Naive B cell (primary cell): ENCODE measurements at regions not wholly inside any gene's neighbourhood (a gene's known extent, or its start where the extent isn't known, plus 50 kb on each side); places are given as distances from the start of the nearest gene placed in this dataset.

Experiments
- ATAC-seq, 2 donors: fragments of 150-1000 bp; cut with Tn5 transposase; 2 replicates each; pipeline ENCODE4 v1.10.0; 2021; ENCODE audit warnings: low read depth in 2 of 2, mild to moderate bottlenecking in 2 of 2, moderate library complexity in 2 of 2
- DNase-seq: peaks from one replicate; pipeline ENCODE4 v3.0.0; 2022
- H3K27ac Mint-ChIP-seq, 6 donors: one replicate each; pipeline ENCODE4 v1.8.0; 2020 to 2022; ENCODE audit warnings: mild to moderate bottlenecking in 6 of 6, mixed read lengths in 6 of 6, moderate library complexity in 5 of 6, inconsistent platforms in 2 of 6
- H3K27me3 Mint-ChIP-seq, 3 donors: one replicate each; pipeline ENCODE4 v1.8.0; 2021 to 2022; ENCODE audit warnings: mixed read lengths in 3 of 3, mild to moderate bottlenecking in 1 of 3
- H3K36me3 Mint-ChIP-seq, 2 donors: one replicate each; pipeline ENCODE4 v1.8.0; 2020 to 2022; ENCODE audit warnings: mixed read lengths in 2 of 2, inconsistent platforms in 1 of 2, mild to moderate bottlenecking in 1 of 2
- H3K4me1 Mint-ChIP-seq, 3 donors: one replicate each; pipeline ENCODE4 v1.8.0; 2020 to 2022; ENCODE audit warnings: mixed read lengths in 3 of 3, inconsistent platforms in 1 of 3, mild to moderate bottlenecking in 1 of 3, moderate library complexity in 1 of 3
- H3K4me3 Mint-ChIP-seq, 8 donors: one replicate each; pipeline ENCODE4 v1.8.0; 2020 to 2022; ENCODE audit warnings: mild to moderate bottlenecking in 8 of 8, mixed read lengths in 8 of 8, moderate library complexity in 8 of 8, inconsistent platforms in 2 of 8
- H3K9me3 Mint-ChIP-seq, 7 donors: one replicate each; pipeline ENCODE4 v1.8.0; 2020 to 2022; ENCODE audit warnings: mixed read lengths in 7 of 7, mild to moderate bottlenecking in 5 of 7, inconsistent platforms in 2 of 7, moderate library complexity in 1 of 7

GRCh38 chr17:77375108-77375916, 234.5 kb downstream of the SEC14L1 start:
- Mint-ChIP-seq H3K27me3 (no peaks in the 10 kb centered on the region), H3K36me3 (no peaks in the 10 kb centered on the region), H3K4me1 (peaks cover 43 to 73% (median 71%) of the 10 kb centered on the region in 3 donors), H3K9me3 (no peaks in the 10 kb centered on the region), H3K4me3 (peak overlapping the region; percentile 80 to 100 (median 98)), H3K27ac (peak overlapping the region; percentile 78 to 96 (median 90))
- DNase-seq (no peak), ATAC-seq (no peak)

- DNase-seq: no peak
- H3K27me3 Mint-ChIP-seq: no peaks in the 10 kb centered on the region
- ATAC-seq: no peak
- H3K36me3 Mint-ChIP-seq: no peaks in the 10 kb centered on the region
- peak overlapping the region; percentile 44 to 94 (median 79) for H3K27ac Mint-ChIP-seq
- no peaks in the 10 kb centered on the region for H3K9me3 Mint-ChIP-seq
- peak overlapping the region; percentile 6 to 100 (median 98) for H3K4me3 Mint-ChIP-seq
- peaks cover 43 to 67% (median 66%) of the 10 kb centered on the region in 3 donors for H3K4me1 Mint-ChIP-seq
Observed at GRCh38 chr17:77375917-77376651, 235.3 kb downstream of the SEC14L1 start.

GRCh38 chr17:77376795-77377709, 236.3 kb downstream of the SEC14L1 start:
- Mint-ChIP-seq H3K9me3 (no peaks in the 10 kb centered on the region), H3K27me3 (no peaks in the 10 kb centered on the region), H3K36me3 (no peaks in the 10 kb centered on the region), H3K4me3 (peak overlapping the region in 4 of 8 donors; percentile 32 to 92 (median 56)), H3K4me1 (peaks cover 49 to 70% (median 65%) of the 10 kb centered on the region in 3 donors), H3K27ac (peak overlapping the region in 5 of 6 donors; percentile 67 to 87 (median 83))
- DNase-seq (no peak), ATAC-seq (no peak)

- no peaks in the 10 kb centered on the region for H3K9me3 Mint-ChIP-seq
- no peak for ATAC-seq
- peak overlapping the region in 3 of 6 donors; percentile 12 to 72 (median 63) for H3K27ac Mint-ChIP-seq
- H3K27me3 Mint-ChIP-seq: no peaks in the 10 kb centered on the region
- H3K4me3 Mint-ChIP-seq: peak overlapping the region in 1 of 8 donors; percentile 23
- no peak for DNase-seq
- no peaks in the 10 kb centered on the region for H3K36me3 Mint-ChIP-seq
- H3K4me1 Mint-ChIP-seq: peaks cover 50 to 72% (median 68%) of the 10 kb centered on the region in 3 donors
Observed at GRCh38 chr17:77377710-77378235, 237.0 kb downstream of the SEC14L1 start.

- no peaks in the 10 kb centered on the region for H3K27me3 Mint-ChIP-seq
- DNase-seq: no peak
- H3K4me3 Mint-ChIP-seq: no peak overlapping the region
- H3K27ac Mint-ChIP-seq: no peak overlapping the region
- H3K9me3 Mint-ChIP-seq: no peaks in the 10 kb centered on the region
- no peaks in the 10 kb centered on the region for H3K36me3 Mint-ChIP-seq
- ATAC-seq: no peak
- H3K4me1 Mint-ChIP-seq: peaks cover 54 to 79% (median 74%) of the 10 kb centered on the region in 3 donors
Observed at GRCh38 chr17:77378318-77379064, 237.7 kb downstream of the SEC14L1 start.

GRCh38 chr17:77379065-77379428, 238.3 kb downstream of the SEC14L1 start:
- Mint-ChIP-seq H3K4me1 (peaks cover 54 to 79% (median 73%) of the 10 kb centered on the region in 3 donors), H3K36me3 (no peaks in the 10 kb centered on the region), H3K9me3 (no peaks in the 10 kb centered on the region), H3K4me3 (no peak overlapping the region), H3K27ac (no peak overlapping the region), H3K27me3 (no peaks in the 10 kb centered on the region)
- DNase-seq (no peak), ATAC-seq (no peak)

GRCh38 chr17:77379832-77380231, 239.1 kb downstream of the SEC14L1 start:
- H3K4me3 Mint-ChIP-seq: no peak overlapping the region
- H3K9me3 Mint-ChIP-seq: no peaks in the 10 kb centered on the region
- H3K27me3 Mint-ChIP-seq: no peaks in the 10 kb centered on the region
- DNase-seq (no peak), ATAC-seq (no peak)
- H3K27ac Mint-ChIP-seq: no peak overlapping the region
- H3K36me3 Mint-ChIP-seq: no peaks in the 10 kb centered on the region
- H3K4me1 Mint-ChIP-seq: peaks cover 48 to 72% (median 65%) of the 10 kb centered on the region in 3 donors

- no peaks in the 10 kb centered on the region for H3K36me3 Mint-ChIP-seq
- peaks cover 42 to 64% (median 57%) of the 10 kb centered on the region in 3 donors for H3K4me1 Mint-ChIP-seq
- no peaks in the 10 kb centered on the region for H3K27me3 Mint-ChIP-seq
- DNase-seq: no peak
- H3K9me3 Mint-ChIP-seq: no peaks in the 10 kb centered on the region
- peak overlapping the region in 1 of 8 donors; percentile 25 for H3K4me3 Mint-ChIP-seq
- no peak overlapping the region for H3K27ac Mint-ChIP-seq
- no peak for ATAC-seq
Observed at GRCh38 chr17:77380395-77381184, 239.8 kb downstream of the SEC14L1 start.

GRCh38 chr17:77381185-77381700, 240.5 kb downstream of the SEC14L1 start:
- peak overlapping the region in 1 of 8 donors; percentile 6 for H3K4me3 Mint-ChIP-seq
- H3K27ac Mint-ChIP-seq: peak overlapping the region in 1 of 6 donors; percentile 71
- H3K9me3 Mint-ChIP-seq: no peaks in the 10 kb centered on the region
- H3K36me3 Mint-ChIP-seq: no peaks in the 10 kb centered on the region
- peaks cover 40 to 62% (median 54%) of the 10 kb centered on the region in 3 donors for H3K4me1 Mint-ChIP-seq
- ATAC-seq: no peak
- DNase-seq: no peak
- H3K27me3 Mint-ChIP-seq: no peaks in the 10 kb centered on the region

- peak overlapping the region in 1 of 8 donors; percentile 49 for H3K4me3 Mint-ChIP-seq
- no peaks in the 10 kb centered on the region for H3K27me3 Mint-ChIP-seq
- no peaks in the 10 kb centered on the region for H3K9me3 Mint-ChIP-seq
- no peak for ATAC-seq
- no peaks in the 10 kb centered on the region for H3K36me3 Mint-ChIP-seq
- H3K4me1 Mint-ChIP-seq: peaks cover 36 to 62% (median 54%) of the 10 kb centered on the region in 3 donors
- DNase-seq: no peak
- peak overlapping the region in 1 of 6 donors; percentile 71 for H3K27ac Mint-ChIP-seq
Observed at GRCh38 chr17:77381731-77382130, 241.0 kb downstream of the SEC14L1 start.

GRCh38 chr17:77382356-77382911, 241.7 kb downstream of the SEC14L1 start:
- Mint-ChIP-seq H3K27ac (peak overlapping the region in 3 of 6 donors; percentile 37 to 73 (median 71)), H3K36me3 (no peaks in the 10 kb centered on the region), H3K4me1 (peaks cover 38 to 61% (median 48%) of the 10 kb centered on the region in 3 donors), H3K4me3 (peak overlapping the region in 1 of 8 donors; percentile 49), H3K9me3 (no peaks in the 10 kb centered on the region), H3K27me3 (no peaks in the 10 kb centered on the region)
- DNase-seq: no peak
- ATAC-seq: no peak
